ENCODE measurements at regions not wholly inside any gene's neighbourhood (a gene's known extent, or its start where the extent isn't known, plus 50 kb on each side); places are given as distances from the start of the nearest gene placed in this dataset.

DNA sequence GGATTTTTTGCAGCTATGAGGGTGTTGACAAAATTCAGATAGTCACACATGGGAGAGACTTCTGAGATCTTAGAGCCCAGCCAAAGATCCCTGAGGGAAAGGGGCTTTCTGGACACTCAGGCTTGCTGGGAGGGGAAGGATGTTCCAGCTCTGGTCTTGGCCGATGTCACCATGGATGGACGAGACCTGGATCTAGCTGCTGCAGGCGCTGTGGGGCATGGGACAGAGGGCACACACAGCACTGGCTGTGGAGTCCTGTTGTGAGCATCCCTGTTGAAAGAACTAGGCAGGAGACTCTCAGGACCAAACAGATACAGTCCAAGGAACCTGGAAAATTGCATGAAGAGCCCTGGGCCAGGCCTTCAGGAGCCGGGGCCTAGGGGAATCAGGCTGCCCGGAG lies 80.1 kb upstream of the SDK2 start:
- Histone ChIP-seq H3K27ac (no peak overlapping the region), H3K9me3 (no peaks in the 10 kb centered on the region), H3K4me1 (peaks cover 2 to 11% (median 8%) of the 10 kb centered on the region in 9 donors), H3K27me3 (peaks cover 0 to 7% (median 0%) of the 10 kb centered on the region in 7 donors), H3K4me3 (no peak overlapping the region), H3K36me3 (no peaks in the 10 kb centered on the region)
- DNase-seq, result no peak
- no peak for ATAC-seq
- intact Hi-C loops (cut with DNase I), result no loop called here
- WGBS, 2 donors, result 85 to 90% methylated on average over 5 of the region's 5 CpGs
- TF ChIP-seq, protein P1, sequence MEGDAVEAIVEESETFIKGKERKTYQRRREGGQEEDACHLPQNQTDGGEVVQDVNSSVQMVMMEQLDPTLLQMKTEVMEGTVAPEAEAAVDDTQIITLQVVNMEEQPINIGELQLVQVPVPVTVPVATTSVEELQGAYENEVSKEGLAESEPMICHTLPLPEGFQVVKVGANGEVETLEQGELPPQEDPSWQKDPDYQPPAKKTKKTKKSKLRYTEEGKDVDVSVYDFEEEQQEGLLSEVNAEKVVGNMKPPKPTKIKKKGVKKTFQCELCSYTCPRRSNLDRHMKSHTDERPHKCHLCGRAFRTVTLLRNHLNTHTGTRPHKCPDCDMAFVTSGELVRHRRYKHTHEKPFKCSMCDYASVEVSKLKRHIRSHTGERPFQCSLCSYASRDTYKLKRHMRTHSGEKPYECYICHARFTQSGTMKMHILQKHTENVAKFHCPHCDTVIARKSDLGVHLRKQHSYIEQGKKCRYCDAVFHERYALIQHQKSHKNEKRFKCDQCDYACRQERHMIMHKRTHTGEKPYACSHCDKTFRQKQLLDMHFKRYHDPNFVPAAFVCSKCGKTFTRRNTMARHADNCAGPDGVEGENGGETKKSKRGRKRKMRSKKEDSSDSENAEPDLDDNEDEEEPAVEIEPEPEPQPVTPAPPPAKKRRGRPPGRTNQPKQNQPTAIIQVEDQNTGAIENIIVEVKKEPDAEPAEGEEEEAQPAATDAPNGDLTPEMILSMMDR (IDR thresholded peaks at IDR 0.05), result no peak

DNA sequence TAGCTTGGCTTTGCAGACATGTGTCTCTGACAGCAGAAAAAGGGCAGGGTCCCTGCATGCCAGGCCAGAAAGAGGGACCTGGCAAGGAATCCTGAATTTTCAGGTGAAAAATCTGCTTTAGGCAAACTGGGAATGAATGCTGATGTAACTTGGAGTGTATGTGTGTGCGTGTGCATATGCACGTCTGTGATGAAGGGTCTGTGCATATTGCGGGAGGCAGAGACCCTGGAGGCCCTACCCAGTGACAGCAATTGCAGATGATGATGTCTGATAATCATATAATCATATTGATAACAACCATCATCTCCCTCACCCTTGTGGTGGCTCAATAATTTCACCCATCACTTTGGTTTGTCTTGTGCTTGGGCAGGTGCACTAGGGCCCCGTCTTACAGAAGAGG lies 80.7 kb upstream of the SDK2 start:
- ATAC-seq (no peak), DNase-seq (no peak)
- Histone ChIP-seq H3K36me3 (no peaks in the 10 kb centered on the region), H3K4me1 (peaks cover 0 to 4% (median 2%) of the 10 kb centered on the region in 9 donors), H3K27ac (no peak overlapping the region), H3K4me3 (no peak overlapping the region), H3K27me3 (peaks cover 0 to 7% (median 0%) of the 10 kb centered on the region in 7 donors), H3K9me3 (peaks cover 0 to 2% (median 0%) of the 10 kb centered on the region in 11 donors)
- 94 to 98% methylated on average over 4 of the region's 4 CpGs for WGBS, 2 donors
- intact Hi-C loops (cut with DNase I), result no loop called here
- TF ChIP-seq, protein P1 (IDR thresholded peaks at IDR 0.05), result no peak

DNA sequence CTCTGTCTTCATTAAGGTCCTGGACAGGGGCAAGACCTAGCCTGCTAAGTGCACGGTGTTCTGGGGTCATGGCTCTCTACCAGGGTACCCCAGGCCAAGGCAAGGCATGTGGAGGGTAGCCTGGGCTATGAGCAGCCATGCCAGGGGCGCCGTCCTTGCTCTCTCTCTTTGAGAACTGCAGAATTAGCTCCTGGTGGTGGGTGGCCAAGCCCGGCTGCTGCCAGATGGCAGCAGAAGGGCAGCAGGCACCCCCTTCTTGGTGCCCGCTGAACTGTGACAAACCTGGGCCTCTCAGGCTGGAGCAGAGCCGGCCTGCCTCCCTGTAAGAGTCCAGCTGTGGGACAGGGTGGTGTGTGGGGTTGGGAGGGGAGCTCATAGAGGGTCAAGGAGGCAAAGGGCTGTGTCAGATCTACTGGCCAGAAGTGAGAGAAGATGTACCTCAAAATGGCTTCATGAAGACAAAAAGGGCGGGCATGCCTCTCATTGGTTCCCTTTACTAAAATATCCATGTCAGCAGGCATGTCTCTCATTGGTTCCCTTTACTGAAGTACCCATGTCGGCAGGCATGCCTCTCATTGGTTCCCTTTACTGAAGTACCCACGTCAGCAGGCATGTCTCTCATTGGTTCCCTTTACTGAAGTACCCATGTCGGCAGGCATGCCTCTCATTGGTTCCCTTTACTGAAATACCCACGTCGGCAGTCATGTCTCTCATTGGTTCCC lies 81.7 kb upstream of the SDK2 start:
- TF ChIP-seq, protein P1 (IDR thresholded peaks at IDR 0.05), result no peak
- no peak for ATAC-seq
- no peak for DNase-seq
- Histone ChIP-seq H3K27ac (no peak overlapping the region), H3K9me3 (peaks cover 0 to 12% (median 3%) of the 10 kb centered on the region in 11 donors), H3K27me3 (peaks cover 0 to 7% (median 0%) of the 10 kb centered on the region in 7 donors), H3K4me1 (no peaks in the 10 kb centered on the region), H3K4me3 (no peak overlapping the region), H3K36me3 (no peaks in the 10 kb centered on the region)
- intact Hi-C loops (cut with DNase I), result no loop called here
- 83 to 92% methylated on average over 9 to 12 of the region's 12 CpGs for WGBS, 2 donors

DNA sequence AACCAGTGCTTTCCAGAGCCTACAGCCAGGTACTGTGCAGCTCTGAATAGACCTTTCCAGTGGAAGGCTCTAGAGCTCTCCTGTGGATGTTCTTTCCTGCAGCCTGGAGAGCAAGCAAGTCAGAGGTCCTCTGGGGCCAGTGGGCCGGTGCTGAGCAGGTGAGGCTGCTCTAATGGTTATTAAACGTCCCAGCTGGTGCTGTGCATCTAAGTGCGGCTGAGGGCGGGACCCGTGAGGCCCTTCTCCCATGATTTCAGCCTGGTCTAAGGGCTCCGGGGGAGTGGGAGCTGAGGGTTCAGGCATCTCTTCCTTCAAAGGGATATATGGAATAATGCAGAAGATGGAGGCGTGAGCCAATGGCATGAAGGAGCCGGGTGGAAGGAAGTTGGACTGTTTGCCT lies 83.7 kb upstream of the SDK2 start:
- Histone ChIP-seq H3K27ac (no peak overlapping the region), H3K4me1 (peaks cover 0 to 19% (median 0%) of the 10 kb centered on the region in 9 donors), H3K9me3 (peaks cover 0 to 21% (median 9%) of the 10 kb centered on the region in 11 donors), H3K27me3 (peaks cover 0 to 4% (median 0%) of the 10 kb centered on the region in 7 donors), H3K4me3 (no peak overlapping the region), H3K36me3 (no peaks in the 10 kb centered on the region)
- ATAC-seq, result no peak
- 78 to 85% methylated on average over 8 of the region's 8 CpGs for WGBS, 2 donors
- intact Hi-C loops (cut with DNase I), result no loop called here
- TF ChIP-seq, protein P1 (IDR thresholded peaks at IDR 0.05), result no peak
- no peak for DNase-seq
